ENCODE measurements at regions not wholly inside any gene's neighbourhood (a gene's known extent, or its start where the extent isn't known, plus 50 kb on each side); places are given as distances from the start of the nearest gene placed in this dataset.

- TF ChIP-seq EZH2 (IDR thresholded peaks at IDR 0.05; ENCODE audit: borderline replicate concordance, low read length) (no peak), CTCF (conservative IDR thresholded peaks at IDR 0.05 in 1 of 2, IDR thresholded peaks at IDR 0.05 in 1 of 2; ENCODE audit: extremely low read depth in 1 of 2, insufficient read depth in 1 of 2, low read depth in 1 of 2, low read length in 2 of 2) (no peak)
These were observed 336.3 kb downstream of the BMP4 start for GRCh38 chr14:53620317-53620716.
